Cerebellar cortex (tissue), 1 donor: ENCODE measurements at regions not wholly inside any gene's neighbourhood (a gene's known extent, or its start where the extent isn't known, plus 50 kb on each side); places are given as distances from the start of the nearest gene placed in this dataset.

Source experiments
- DNase-seq: peaks from one replicate; pipeline ENCODE4 v3.0.0-alpha.2; 2015; ENCODE audit warnings: low spot score

GRCh38 chrX:10747975-10748374, 127.6 kb upstream of the MID1 start:
- no peak for DNase-seq

- no peak for DNase-seq
Observed at GRCh38 chrX:10749113-10749512, 128.7 kb upstream of the MID1 start.

- DNase-seq = no peak
Observed at GRCh38 chrX:10750581-10750980, 130.2 kb upstream of the MID1 start.

- DNase-seq = no peak
Observed at GRCh38 chrX:10753116-10753515, 132.7 kb upstream of the MID1 start.

GRCh38 chrX:10754445-10754844, 134.1 kb upstream of the MID1 start:
- DNase-seq = no peak

GRCh38 chrX:10755439-10756334, 135.3 kb upstream of the MID1 start:
- DNase-seq = no peak

- no peak for DNase-seq
Observed at GRCh38 chrX:10756441-10756840, 136.1 kb upstream of the MID1 start.

- no peak for DNase-seq
Observed at GRCh38 chrX:10759141-10759799, 138.9 kb upstream of the MID1 start.

GRCh38 chrX:10761447-10761846, 141.1 kb upstream of the MID1 start:
- DNase-seq = no peak

GRCh38 chrX:10769195-10769594, 148.8 kb upstream of the MID1 start:
- DNase-seq = peak; percentile 38

- DNase-seq = peak; percentile 9
Observed at GRCh38 chrX:10769696-10770619, 149.6 kb upstream of the MID1 start.

GRCh38 chrX:10773318-10773717, 152.9 kb upstream of the MID1 start:
- no peak for DNase-seq

- DNase-seq = no peak
Observed at GRCh38 chrX:10781847-10782530, 161.6 kb upstream of the MID1 start.

- no peak for DNase-seq
Observed at GRCh38 chrX:10783451-10783995, 163.1 kb upstream of the MID1 start.

GRCh38 chrX:10787264-10787663, 166.9 kb upstream of the MID1 start:
- no peak for DNase-seq

GRCh38 chrX:10794203-10794630, 173.8 kb upstream of the MID1 start:
- no peak for DNase-seq

GRCh38 chrX:10795721-10796120, 175.3 kb upstream of the MID1 start:
- DNase-seq = no peak

- no peak for DNase-seq
Observed at GRCh38 chrX:10797466-10797865, 177.1 kb upstream of the MID1 start.

GRCh38 chrX:10798041-10798440, 177.7 kb upstream of the MID1 start:
- DNase-seq = no peak

- DNase-seq = no peak
Observed at GRCh38 chrX:10800796-10801195, 180.4 kb upstream of the MID1 start.

- DNase-seq = no peak
Observed at GRCh38 chrX:10811111-10811510, 190.7 kb upstream of the MID1 start.
